ENCODE measurements at regions not wholly inside any gene's neighbourhood (a gene's known extent, or its start where the extent isn't known, plus 50 kb on each side); places are given as distances from the start of the nearest gene placed in this dataset.

GRCh38 chr4:187575706-187576105, 419.9 kb upstream of the ZFP42 start:
- no peak for TF ChIP-seq POLR2A (IDR thresholded peaks at IDR 0.05; ENCODE audit: low read depth, low read length)
- TF ChIP-seq CHD1 (IDR thresholded peaks at IDR 0.05; ENCODE audit: low read depth, low read length), result no peak
- TF ChIP-seq ELK1 (IDR thresholded peaks at IDR 0.05; ENCODE audit: borderline replicate concordance, low read depth, low read length), result no peak
- TF ChIP-seq CEBPB (IDR thresholded peaks at IDR 0.05; ENCODE audit: low read depth, low read length), result no peak
- TF ChIP-seq CTCF (conservative IDR thresholded peaks at IDR 0.05; ENCODE audit: low read depth, low read length), result no peak
- no peak for TF ChIP-seq FOS (IDR thresholded peaks at IDR 0.05; ENCODE audit: low read depth, low read length)
- no peak for TF ChIP-seq MAZ (IDR thresholded peaks at IDR 0.05; ENCODE audit: borderline replicate concordance, low read depth, low read length)
- TF ChIP-seq SMC3 (IDR thresholded peaks at IDR 0.05; ENCODE audit: low read depth, low read length), result no peak
- TF ChIP-seq, protein P1, sequence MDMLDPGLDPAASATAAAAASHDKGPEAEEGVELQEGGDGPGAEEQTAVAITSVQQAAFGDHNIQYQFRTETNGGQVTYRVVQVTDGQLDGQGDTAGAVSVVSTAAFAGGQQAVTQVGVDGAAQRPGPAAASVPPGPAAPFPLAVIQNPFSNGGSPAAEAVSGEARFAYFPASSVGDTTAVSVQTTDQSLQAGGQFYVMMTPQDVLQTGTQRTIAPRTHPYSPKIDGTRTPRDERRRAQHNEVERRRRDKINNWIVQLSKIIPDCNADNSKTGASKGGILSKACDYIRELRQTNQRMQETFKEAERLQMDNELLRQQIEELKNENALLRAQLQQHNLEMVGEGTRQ (IDR thresholded peaks at IDR 0.05; ENCODE audit: low read depth, low read length), result no peak
- TF ChIP-seq RAD21 (IDR thresholded peaks at IDR 0.05; ENCODE audit: low read length), result no peak
- no peak for TF ChIP-seq RFX5 (IDR thresholded peaks at IDR 0.05; ENCODE audit: low read depth, low read length)
